ENCODE measurements at regions not wholly inside any gene's neighbourhood (a gene's known extent, or its start where the extent isn't known, plus 50 kb on each side); places are given as distances from the start of the nearest gene placed in this dataset.

- H3K4me1 ChIP-seq (ENCODE audit: control insufficient read depth, low read length), result no peaks in the 10 kb centered on the region
- peaks cover 2% of the 10 kb centered on the region; the same call in 1 of the 2 replicates for H3K9me3 ChIP-seq (ENCODE audit: control insufficient read depth, insufficient read depth, low read length)
- H3K4me2 ChIP-seq (ENCODE audit: low read length), result no peak overlapping the region
- no peak overlapping the region for H3K27ac ChIP-seq (ENCODE audit: low read depth, low read length)
- H4K20me1 ChIP-seq (ENCODE audit: control insufficient read depth, insufficient read depth, low read depth, low read length), result no peaks in the 10 kb centered on the region
- no peaks in the 10 kb centered on the region for H3F3A ChIP-seq (ENCODE audit: control insufficient read depth, insufficient read depth)
- no peak overlapping the region for H3K4me3 ChIP-seq (ENCODE audit: low read length)
- no peaks in the 10 kb centered on the region for H3K36me3 ChIP-seq (ENCODE audit: control insufficient read depth, low read length)
- no peaks in the 10 kb centered on the region for H3K9me2 ChIP-seq (replicated peaks; ENCODE audit: control insufficient read depth, low read length)
- H3K27me3 ChIP-seq (ENCODE audit: control insufficient read depth, low read length), result no peaks in the 10 kb centered on the region
- no peak for TF ChIP-seq EZH2phosphoT487 (IDR thresholded peaks at IDR 0.05; ENCODE audit: borderline replicate concordance, low read length)
- no peak for TF ChIP-seq CTCF (IDR thresholded peaks at IDR 0.05; ENCODE audit: low read depth, low read length, poor library complexity, severe bottlenecking)
- no peaks in the 10 kb centered on the region for H3K79me2 ChIP-seq (ENCODE audit: control insufficient read depth, low read length)
These were observed 300.2 kb downstream of the SOX4 start for GRCh38 chr6:21893793-21894192.

DNA sequence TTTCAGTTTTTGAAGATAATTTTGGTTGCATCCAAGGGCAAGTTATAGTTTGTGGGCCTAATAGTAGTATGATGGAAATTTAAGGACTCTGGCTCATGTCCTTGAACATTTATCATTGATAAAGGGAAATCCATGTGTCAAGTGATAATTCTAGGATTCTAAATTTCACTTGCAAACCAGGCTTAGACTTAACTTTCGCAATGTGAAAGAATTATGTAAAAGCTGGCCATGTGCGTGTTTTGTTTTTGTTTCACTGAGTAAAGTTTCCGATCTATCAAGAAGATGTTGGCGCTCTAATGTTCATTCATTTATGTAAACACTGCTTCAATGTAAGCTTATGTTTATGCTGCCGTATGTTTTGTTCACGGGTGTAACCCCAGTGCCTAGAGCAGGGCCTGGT lies 302.0 kb downstream of the SOX4 start:
- TF ChIP-seq CTCF (IDR thresholded peaks at IDR 0.05; ENCODE audit: low read depth, low read length, poor library complexity, severe bottlenecking) (no peak), EZH2phosphoT487 (IDR thresholded peaks at IDR 0.05; ENCODE audit: borderline replicate concordance, low read length) (no peak)
- H3K4me2 ChIP-seq (ENCODE audit: low read length), result no peak overlapping the region
- H3K4me1 ChIP-seq (ENCODE audit: control insufficient read depth, low read length), result no peaks in the 10 kb centered on the region
- no peak overlapping the region for H3K27ac ChIP-seq (ENCODE audit: low read depth, low read length)
- no peaks in the 10 kb centered on the region for H3K79me2 ChIP-seq (ENCODE audit: control insufficient read depth, low read length)
- H3K9me2 ChIP-seq (replicated peaks; ENCODE audit: control insufficient read depth, low read length), result no peaks in the 10 kb centered on the region
- no peaks in the 10 kb centered on the region for H3F3A ChIP-seq (ENCODE audit: control insufficient read depth, insufficient read depth)
- H3K27me3 ChIP-seq (ENCODE audit: control insufficient read depth, low read length), result no peaks in the 10 kb centered on the region
- H3K4me3 ChIP-seq (ENCODE audit: low read length), result no peak overlapping the region
- H3K9me3 ChIP-seq (ENCODE audit: control insufficient read depth, insufficient read depth, low read length), result no peaks in the 10 kb centered on the region
- H4K20me1 ChIP-seq (ENCODE audit: control insufficient read depth, insufficient read depth, low read depth, low read length), result no peaks in the 10 kb centered on the region
- no peaks in the 10 kb centered on the region for H3K36me3 ChIP-seq (ENCODE audit: control insufficient read depth, low read length)

GRCh38 chr6:21898107-21898796 lies 304.7 kb downstream of the SOX4 start:
- H3K4me2 ChIP-seq (ENCODE audit: low read length), result no peak overlapping the region
- no peak overlapping the region for H3K27ac ChIP-seq (ENCODE audit: low read depth, low read length)
- H3K9me2 ChIP-seq (replicated peaks; ENCODE audit: control insufficient read depth, low read length), result no peaks in the 10 kb centered on the region
- H3K36me3 ChIP-seq (ENCODE audit: control insufficient read depth, low read length), result no peaks in the 10 kb centered on the region
- no peaks in the 10 kb centered on the region for H3F3A ChIP-seq (ENCODE audit: control insufficient read depth, insufficient read depth)
- TF ChIP-seq CTCF (IDR thresholded peaks at IDR 0.05; ENCODE audit: low read depth, low read length, poor library complexity, severe bottlenecking), result no peak
- no peak for TF ChIP-seq EZH2phosphoT487 (IDR thresholded peaks at IDR 0.05; ENCODE audit: borderline replicate concordance, low read length)
- no peaks in the 10 kb centered on the region for H3K79me2 ChIP-seq (ENCODE audit: control insufficient read depth, low read length)
- H3K4me1 ChIP-seq (ENCODE audit: control insufficient read depth, low read length), result no peaks in the 10 kb centered on the region
- no peaks in the 10 kb centered on the region for H3K9me3 ChIP-seq (ENCODE audit: control insufficient read depth, insufficient read depth, low read length)
- no peak overlapping the region for H3K4me3 ChIP-seq (ENCODE audit: low read length)
- H3K27me3 ChIP-seq (ENCODE audit: control insufficient read depth, low read length), result no peaks in the 10 kb centered on the region
- H4K20me1 ChIP-seq (ENCODE audit: control insufficient read depth, insufficient read depth, low read depth, low read length), result no peaks in the 10 kb centered on the region

Data from DOHH2 (cell line).